Stimulated activated CD4-positive, alpha-beta T cell treated with anti-CD3 and anti-CD28 coated beads, Interleukin-12 subunit alpha, Interleukin-12 subunit beta, amount 100 ng/mL, for 24 hours (primary cell): ENCODE measurements at regions not wholly inside any gene's neighbourhood (a gene's known extent, or its start where the extent isn't known, plus 50 kb on each side); places are given as distances from the start of the nearest gene placed in this dataset.
"Not testable (repeated sequence)": the region's sequence is repeated elsewhere in the genome, so short reads cannot be mapped to it uniquely, and the experiment has no call there.

ENCODE experiments used
- DNase-seq, 2 experiments: peaks; one replicate each; pipeline ENCODE4 v3.0.0-alpha.2; 2020; ENCODE audit warnings: low read depth in 2 of 2

- DNase-seq: not testable (repeated sequence)
Measured at GRCh38 chr9:63812822-63813221, 1472.2 kb downstream of the FOXD4L5 start.

- not testable (repeated sequence) for DNase-seq
Measured at GRCh38 chr9:63804205-63804604, 1480.8 kb downstream of the FOXD4L5 start.

DNA sequence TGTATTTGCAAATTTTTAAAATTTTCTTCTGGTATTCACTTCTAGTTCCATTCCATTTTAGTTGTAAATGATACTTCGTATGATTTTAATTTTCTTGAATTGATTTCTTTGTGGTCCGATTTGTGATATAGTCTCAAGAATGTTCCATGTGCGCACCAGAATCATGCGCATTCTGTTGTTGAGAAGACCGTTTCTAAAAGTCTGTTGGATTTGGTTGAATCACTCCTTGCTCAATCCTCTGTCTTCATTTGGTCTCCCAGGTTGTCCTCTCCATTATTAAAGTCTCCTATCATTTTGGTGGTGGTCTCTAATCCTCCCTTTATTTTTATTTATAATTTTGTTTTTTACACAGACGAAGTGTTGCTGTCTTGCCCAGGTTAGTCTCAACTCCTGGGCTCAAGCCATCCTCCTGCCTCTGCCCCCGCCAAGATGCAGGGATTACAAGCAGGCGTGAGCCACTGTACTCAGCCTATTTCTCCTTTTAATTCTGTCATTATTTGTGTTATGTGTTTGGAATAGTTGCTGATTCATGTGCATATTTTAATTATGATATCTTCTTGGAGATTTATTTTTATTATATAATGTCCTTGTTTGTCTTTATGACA lies 1490.8 kb downstream of the FOXD4L5 start:
- not testable (repeated sequence) for DNase-seq

DNA sequence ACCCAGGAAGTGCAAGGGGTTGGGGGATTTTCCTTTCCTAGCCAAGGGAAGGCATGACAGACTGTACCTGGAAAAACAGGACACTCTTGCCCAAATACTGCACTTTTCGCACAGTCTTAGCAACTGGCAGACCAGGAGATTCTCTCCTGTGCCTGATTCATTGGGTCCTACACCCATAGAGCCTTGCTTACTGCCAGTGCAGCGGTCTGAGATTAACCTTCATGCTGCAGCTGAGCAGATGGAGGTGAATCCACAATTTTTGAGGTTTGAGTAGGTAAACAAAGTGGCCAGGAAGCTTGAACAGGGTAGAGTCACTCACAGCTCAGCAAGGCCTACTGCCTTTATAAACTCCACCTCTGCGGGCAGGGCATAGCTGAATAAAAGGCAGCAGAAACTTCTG lies 1497.6 kb downstream of the FOXD4L5 start:
- not testable (repeated sequence) for DNase-seq

DNA sequence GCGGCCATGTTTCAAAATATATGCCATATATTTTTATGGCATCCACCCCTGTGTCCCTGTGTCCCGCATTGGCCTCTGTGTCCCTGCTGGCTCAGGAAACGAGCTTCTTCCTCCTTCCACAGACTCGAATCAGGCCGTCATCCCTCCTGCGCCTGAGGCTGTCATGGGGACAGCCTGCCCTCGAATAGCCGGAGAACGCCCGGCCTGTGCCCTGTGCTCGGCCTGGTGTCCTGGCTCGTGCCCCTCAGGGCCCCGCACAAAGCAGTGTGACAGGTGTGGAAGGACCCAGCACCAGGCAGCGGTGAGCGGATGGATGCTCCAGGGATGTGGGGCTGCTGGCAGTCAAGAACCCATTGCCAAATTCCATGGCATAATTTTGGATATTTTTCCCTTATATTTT lies 1500.0 kb downstream of the FOXD4L5 start:
- DNase-seq: not testable (repeated sequence)

DNA sequence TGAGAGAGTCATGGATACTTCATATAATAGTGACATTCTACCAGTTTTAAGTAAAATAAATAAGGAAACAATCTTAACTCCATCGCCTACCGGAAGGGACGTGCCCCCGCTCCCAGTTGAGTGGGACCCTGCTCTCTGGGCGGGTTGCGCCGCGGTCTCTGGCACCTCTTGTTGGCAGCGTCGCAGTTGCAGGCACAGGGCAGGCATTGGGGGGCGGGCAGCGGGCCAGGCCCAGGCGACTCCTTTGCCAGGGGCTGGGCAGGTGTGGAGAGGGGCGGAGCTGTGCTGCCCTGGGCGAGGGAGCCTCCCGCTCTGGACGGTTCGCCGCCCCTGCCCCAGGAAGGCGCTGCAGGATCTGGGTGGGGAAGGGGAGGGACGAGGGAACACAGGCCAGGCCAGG lies 1500.6 kb downstream of the FOXD4L5 start:
- DNase-seq: not testable (repeated sequence)

DNA sequence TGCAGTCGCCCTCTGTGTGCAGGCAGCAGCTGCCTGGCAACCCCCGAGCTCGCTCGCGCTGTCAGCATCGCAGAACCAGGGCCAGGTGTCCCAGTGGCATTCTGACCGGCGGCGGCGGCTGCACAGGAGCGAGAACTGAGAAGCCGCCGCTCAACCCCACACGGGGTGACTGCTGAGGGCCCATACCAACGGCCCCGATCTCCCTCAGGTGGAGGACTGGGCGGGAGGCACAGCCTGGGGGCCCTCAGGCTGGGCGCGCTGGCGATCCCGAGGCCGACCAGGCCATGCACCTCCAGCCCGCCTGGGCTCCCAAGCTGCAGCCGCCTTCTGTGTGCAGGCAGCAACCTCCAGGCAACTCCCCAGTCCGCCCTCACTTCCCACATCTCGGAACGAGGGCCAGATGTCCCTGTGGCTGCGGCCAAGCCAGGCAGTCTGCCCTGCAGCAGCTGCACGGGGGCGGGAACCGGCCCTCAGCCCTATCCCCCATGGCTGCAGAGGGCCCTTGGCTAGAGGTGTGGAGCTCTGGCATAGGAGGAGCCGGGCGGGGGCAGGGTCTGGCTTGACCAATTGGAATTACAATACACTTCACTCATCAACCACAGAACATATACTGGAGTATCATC lies 1503.1 kb downstream of the FOXD4L5 start:
- not testable (repeated sequence) for DNase-seq

DNA sequence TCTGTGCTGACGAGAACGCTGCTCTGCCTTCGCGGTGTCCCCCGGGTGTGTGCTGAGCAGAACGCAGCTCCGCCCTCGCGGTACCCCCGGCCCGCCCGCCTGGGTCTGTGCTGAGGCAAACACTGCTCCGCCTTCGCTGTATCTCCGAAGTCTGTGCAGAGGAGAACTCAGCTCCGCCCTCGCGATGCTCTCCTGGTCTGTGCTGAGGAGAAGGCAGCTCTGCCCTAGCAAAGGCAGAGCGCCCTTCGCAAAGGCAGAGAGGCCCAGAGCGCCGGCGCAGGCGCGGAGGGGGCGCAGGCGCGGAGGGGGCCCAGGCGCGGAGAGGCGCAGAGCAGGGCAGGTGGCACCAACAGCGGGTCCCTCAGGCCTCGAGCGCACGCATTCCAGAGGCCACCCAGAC lies 1503.6 kb downstream of the FOXD4L5 start:
- DNase-seq: not testable (repeated sequence)

DNA sequence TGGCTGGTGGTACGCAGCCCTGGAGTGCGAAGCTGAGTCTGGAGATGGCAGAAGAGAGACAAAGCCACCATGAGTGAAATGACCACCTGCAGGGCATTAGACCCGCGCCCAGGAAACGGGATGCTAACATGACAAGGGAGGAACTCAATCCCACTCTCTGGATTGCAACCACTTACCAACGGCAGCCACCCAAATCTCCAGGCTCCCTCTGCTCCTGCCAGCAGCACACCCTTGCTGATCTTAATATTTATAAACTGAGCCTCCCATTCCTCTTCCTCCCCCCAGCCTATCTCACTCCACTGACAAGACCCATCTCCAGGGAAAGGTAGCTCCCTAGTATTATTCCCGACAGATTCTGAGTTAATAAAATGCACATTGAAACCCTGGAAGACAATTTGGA lies 1508.8 kb downstream of the FOXD4L5 start:
- not testable (repeated sequence) for DNase-seq

DNA sequence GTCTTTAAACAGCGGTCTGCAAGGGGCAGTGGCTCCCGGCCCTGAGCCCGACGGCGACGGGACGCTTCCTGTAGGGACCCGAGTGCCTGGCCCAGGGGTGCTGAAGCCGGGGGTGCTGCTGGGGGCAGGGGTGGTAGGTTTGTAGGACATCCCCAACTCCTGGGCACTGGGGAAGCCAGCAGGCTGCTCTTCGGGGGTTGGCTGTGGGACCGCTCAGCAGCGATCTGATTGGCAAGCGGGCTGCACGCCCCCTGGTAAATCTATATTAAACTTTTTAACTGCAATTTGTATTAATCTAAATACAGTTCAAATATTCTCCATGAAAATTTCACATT lies 1510.0 kb downstream of the FOXD4L5 start:
- not testable (repeated sequence) for DNase-seq

- DNase-seq: not testable (repeated sequence)
Measured at GRCh38 chr9:63774369-63775091, 1510.5 kb downstream of the FOXD4L5 start.

DNA sequence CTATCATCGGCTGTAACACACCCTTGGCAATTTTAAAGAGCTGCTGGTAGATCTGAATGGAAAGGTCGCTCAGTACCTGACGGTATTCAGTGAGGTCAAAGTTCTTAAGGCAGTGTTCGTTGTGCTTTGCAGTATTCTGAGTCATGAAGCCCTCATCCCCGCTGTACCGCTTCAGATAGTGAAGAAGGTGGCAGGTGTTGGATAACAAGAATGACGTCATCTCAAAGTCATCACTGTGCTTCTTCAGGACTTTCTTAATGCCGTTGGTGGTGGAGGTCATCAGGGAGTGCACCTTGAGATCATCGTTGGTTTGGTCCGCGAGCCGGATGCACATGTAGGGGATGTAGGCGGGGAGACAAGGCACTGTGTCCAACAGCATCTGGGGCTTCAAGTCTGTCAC lies 1522.8 kb downstream of the FOXD4L5 start:
- not testable (repeated sequence) for DNase-seq

GRCh38 chr9:63729021-63729420 lies 1556.0 kb downstream of the FOXD4L5 start:
- not testable (repeated sequence) for DNase-seq

DNA sequence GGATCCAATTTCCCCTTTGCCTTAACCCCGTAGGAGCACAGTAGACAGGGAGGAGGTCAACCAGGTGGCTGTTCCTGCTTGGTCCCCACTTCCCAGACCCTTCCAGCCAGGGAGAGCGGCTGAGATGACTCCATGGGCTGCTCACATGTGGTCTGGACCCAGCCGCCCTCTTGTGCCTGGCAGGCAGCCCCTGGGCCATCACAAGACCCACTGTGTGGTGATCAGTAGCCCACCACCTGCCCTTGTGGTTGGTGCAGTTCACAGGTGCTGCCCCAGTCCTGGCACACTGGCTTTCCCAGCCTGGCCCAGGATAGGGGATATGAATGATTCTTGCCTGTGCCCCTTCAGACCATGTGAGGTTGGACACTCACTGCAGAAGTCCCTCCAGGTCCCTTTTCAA lies 1556.7 kb downstream of the FOXD4L5 start:
- DNase-seq: no peak

- not testable (repeated sequence) for DNase-seq
Measured at GRCh38 chr9:63708285-63708684, 1576.7 kb downstream of the FOXD4L5 start.

DNA sequence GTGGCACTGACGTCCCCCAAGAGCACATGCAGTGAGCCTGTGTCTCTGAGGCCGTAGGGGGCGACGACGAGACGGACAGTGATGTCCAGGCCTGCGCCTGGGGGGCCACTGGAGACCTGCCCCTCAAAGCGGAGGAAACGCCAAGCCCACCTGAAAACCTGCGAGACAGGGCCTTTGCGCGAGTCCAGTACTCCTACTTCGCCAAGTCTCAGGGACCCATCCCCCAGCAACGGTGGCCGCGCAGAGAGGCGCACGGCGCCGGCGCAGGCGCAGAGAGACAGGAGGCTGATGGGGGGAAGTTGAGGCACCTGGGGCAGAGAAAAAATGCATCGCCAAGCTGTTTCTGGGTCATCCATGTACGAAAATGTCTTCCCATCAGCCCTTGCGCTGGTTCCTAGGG lies 1580.6 kb downstream of the FOXD4L5 start:
- DNase-seq: not testable (repeated sequence)

DNA sequence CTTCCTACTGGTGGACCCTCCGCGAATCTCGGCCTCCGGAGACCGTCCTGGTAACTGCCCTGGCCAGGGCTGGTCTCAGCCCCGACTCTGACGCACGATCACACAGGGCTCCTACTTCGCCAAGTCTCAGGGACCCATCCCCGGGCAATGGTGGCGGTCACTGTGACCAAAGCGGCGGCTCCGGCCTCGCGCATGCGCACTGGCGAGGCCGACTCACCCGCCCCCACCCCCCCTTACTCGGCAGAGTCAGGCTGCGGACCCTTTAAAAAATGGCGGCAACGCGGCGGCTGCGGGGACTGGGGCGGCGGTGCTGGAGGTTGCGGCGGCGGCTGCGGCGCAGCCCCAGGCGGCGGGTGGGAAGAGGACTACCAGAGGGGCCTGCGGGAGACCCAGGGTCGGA lies 1581.3 kb downstream of the FOXD4L5 start:
- not testable (repeated sequence) for DNase-seq

GRCh38 chr9:63703138-63703665 lies 1581.8 kb downstream of the FOXD4L5 start:
- not testable (repeated sequence) for DNase-seq
